ENCODE measurements at regions not wholly inside any gene's neighbourhood (a gene's known extent, or its start where the extent isn't known, plus 50 kb on each side); places are given as distances from the start of the nearest gene placed in this dataset.

DNA sequence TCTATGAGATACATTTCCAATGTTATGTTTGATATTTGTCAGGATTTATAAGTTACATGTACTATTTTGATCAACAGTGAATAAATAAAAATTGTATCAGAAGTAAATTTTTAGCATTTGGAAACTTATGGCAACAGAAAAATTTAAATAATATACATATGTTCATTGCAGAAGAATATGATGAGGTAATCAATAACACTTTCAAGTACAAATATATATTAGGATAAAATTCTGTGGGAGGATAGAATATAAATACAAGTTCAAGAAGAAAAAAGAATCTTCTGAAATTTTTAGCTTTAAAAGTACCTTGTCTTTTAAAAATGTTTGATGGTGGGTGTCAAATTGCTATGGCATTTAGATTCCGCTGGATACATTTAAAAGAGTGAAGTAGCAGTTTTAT, 102.8 kb upstream of the MUCL1 start:
- Histone ChIP-seq H3K9me3 (no peaks in the 10 kb centered on the region), H3K4me3 (no peak overlapping the region), H3K36me3 (no peaks in the 10 kb centered on the region), H3K27ac (no peak overlapping the region), H3K4me1 (no peaks in the 10 kb centered on the region), H3K27me3 (no peaks in the 10 kb centered on the region)
- intact Hi-C loops (cut with DNase I) = no loop called here
- no peak for DNase-seq (ENCODE audit: extremely low spot score in 2 of 2)
- TF ChIP-seq POLR2A (IDR thresholded peaks at IDR 0.05) (no peak), POLR2AphosphoS5 (IDR thresholded peaks at IDR 0.05; ENCODE audit: insufficient read depth in 1 of 2, low read depth in 1 of 2) (no peak)
- TF ChIP-seq, protein P1, sequence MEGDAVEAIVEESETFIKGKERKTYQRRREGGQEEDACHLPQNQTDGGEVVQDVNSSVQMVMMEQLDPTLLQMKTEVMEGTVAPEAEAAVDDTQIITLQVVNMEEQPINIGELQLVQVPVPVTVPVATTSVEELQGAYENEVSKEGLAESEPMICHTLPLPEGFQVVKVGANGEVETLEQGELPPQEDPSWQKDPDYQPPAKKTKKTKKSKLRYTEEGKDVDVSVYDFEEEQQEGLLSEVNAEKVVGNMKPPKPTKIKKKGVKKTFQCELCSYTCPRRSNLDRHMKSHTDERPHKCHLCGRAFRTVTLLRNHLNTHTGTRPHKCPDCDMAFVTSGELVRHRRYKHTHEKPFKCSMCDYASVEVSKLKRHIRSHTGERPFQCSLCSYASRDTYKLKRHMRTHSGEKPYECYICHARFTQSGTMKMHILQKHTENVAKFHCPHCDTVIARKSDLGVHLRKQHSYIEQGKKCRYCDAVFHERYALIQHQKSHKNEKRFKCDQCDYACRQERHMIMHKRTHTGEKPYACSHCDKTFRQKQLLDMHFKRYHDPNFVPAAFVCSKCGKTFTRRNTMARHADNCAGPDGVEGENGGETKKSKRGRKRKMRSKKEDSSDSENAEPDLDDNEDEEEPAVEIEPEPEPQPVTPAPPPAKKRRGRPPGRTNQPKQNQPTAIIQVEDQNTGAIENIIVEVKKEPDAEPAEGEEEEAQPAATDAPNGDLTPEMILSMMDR (IDR thresholded peaks at IDR 0.05) = no peak

DNA sequence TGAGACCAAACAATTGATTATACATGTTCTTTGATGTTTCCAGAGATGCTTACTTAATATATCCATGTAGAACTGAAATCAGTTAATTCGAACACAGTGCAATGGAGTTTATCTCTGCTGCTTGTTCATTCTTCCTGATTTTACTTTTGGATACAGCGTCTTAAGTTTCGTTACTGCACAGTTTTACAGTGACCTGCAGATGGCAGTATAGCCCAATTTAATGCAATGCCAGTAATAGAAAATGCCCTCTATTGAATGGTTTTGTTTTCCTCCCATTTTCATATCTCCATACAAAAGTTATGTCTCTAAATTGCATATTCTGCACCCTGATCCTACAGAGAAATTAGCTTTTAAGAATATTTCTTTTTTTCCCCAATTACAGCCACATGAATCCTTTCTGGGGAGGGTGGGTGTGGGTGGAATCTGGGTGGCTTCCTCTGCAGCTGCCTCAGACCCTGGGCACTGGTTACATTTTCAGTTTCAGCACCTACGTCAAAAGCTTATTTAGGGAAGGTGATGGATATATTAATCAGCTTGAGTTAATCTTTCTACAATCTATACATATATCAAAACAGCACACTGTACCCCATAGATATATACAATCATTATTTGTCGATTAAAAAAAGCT, 101.1 kb upstream of the DCD start:
- H3K4me3 ChIP-seq = no peak overlapping the region
- TF ChIP-seq POLR2A (IDR thresholded peaks at IDR 0.05) (no peak), POLR2AphosphoS5 (IDR thresholded peaks at IDR 0.05; ENCODE audit: insufficient read depth in 1 of 2, low read depth in 1 of 2) (peak in 1 of 2 donors; percentile 9)
- TF ChIP-seq, protein P1 (IDR thresholded peaks at IDR 0.05) = peak; percentile 49 to 72 (median 60)
- no peak overlapping the region for H3K27ac ChIP-seq
- H3K36me3 ChIP-seq = no peaks in the 10 kb centered on the region
- H3K4me1 ChIP-seq = no peaks in the 10 kb centered on the region
- DNase-seq (ENCODE audit: extremely low spot score in 2 of 2) = no peak
- no peaks in the 10 kb centered on the region for H3K9me3 ChIP-seq
- intact Hi-C loops (cut with DNase I) = loop anchor here (5.0 kb wide), 1 partner anchor 213 kb away; no protein-coding TSS in a partner anchor
- H3K27me3 ChIP-seq = no peaks in the 10 kb centered on the region

DNA sequence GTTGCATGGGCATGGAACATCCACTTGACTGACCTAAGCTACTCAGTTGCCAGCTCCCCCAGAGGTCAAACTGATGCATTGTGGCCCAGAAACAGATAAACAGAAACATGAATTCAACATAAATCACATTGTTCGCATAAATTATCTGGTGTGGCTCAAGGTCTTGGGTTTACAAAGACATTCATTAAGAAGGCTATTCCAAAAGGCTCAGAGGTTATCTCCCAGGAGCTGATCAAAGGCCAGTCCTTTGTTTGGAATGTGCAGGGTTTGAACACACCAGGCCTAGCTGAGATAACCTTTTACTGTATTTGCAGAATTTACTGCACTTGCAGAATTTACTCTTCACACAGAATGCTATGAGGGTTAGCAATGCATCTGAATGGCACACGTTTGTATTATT, 96.4 kb upstream of the DCD start:
- Histone ChIP-seq H3K27ac (no peak overlapping the region), H3K4me3 (no peak overlapping the region), H3K4me1 (no peaks in the 10 kb centered on the region), H3K36me3 (no peaks in the 10 kb centered on the region), H3K27me3 (no peaks in the 10 kb centered on the region), H3K9me3 (no peaks in the 10 kb centered on the region)
- TF ChIP-seq, protein P1 (IDR thresholded peaks at IDR 0.05) = no peak
- TF ChIP-seq POLR2A (IDR thresholded peaks at IDR 0.05) = no peak
- no peak for TF ChIP-seq POLR2AphosphoS5 (IDR thresholded peaks at IDR 0.05; ENCODE audit: insufficient read depth in 1 of 2, low read depth in 1 of 2)
- DNase-seq (ENCODE audit: extremely low spot score in 2 of 2) = no peak
- intact Hi-C loops (cut with DNase I) = no loop called here

DNA sequence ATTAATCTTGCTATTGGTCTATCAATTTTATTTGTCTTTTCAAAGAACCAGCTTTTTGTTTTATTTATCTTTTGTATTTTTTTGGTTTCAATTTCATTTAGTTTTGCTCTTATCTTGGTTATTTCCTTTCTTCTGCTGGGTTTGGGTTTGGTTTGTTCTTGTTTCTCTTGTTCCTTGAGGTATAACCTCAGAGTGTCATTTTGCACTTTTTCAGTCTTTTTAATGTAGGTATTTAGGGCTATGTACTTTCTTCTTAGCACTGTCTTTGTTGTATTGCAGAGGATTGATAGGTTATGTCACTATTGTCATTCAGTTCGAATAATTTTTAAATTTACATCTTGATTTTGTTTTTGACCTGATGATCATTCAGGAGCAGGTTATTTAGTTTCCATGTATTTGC, 92.7 kb upstream of the DCD start:
- H3K4me3 ChIP-seq = no peak overlapping the region
- no peak overlapping the region for H3K27ac ChIP-seq
- intact Hi-C loops (cut with DNase I) = no loop called here
- no peak for DNase-seq (ENCODE audit: extremely low spot score in 2 of 2)
- no peaks in the 10 kb centered on the region for H3K4me1 ChIP-seq
- H3K27me3 ChIP-seq = no peaks in the 10 kb centered on the region
- TF ChIP-seq POLR2AphosphoS5 (IDR thresholded peaks at IDR 0.05; ENCODE audit: insufficient read depth in 1 of 2, low read depth in 1 of 2) (no peak), POLR2A (IDR thresholded peaks at IDR 0.05) (no peak)
- TF ChIP-seq, protein P1 (IDR thresholded peaks at IDR 0.05) = no peak
- no peaks in the 10 kb centered on the region for H3K36me3 ChIP-seq
- H3K9me3 ChIP-seq = no peaks in the 10 kb centered on the region

DNA sequence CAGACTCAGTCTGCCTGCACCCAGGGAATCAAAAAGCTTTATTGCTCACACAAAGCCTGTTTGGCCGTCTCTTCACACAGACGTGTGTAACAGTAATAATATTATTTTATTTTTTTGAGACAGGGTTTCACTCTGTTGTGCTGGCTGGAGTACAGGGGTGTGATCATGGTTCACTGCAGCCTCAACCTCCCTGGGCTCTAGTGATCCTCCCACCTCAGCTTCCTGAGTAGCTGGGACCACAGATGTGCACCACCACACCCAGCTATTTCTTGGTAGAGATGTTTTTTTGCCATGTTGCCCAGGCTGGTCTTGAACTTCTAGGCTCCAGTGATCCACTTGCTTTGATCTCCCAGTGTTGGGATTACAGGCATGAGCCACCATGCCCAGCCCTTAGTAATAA, 88.4 kb upstream of the DCD start:
- no peak overlapping the region for H3K27ac ChIP-seq
- no peaks in the 10 kb centered on the region for H3K9me3 ChIP-seq
- H3K36me3 ChIP-seq = no peaks in the 10 kb centered on the region
- no peak overlapping the region for H3K4me3 ChIP-seq
- TF ChIP-seq POLR2A (IDR thresholded peaks at IDR 0.05) = no peak
- no peak for TF ChIP-seq POLR2AphosphoS5 (IDR thresholded peaks at IDR 0.05; ENCODE audit: insufficient read depth in 1 of 2, low read depth in 1 of 2)
- TF ChIP-seq, protein P1 (IDR thresholded peaks at IDR 0.05) = no peak
- no peaks in the 10 kb centered on the region for H3K4me1 ChIP-seq
- no peaks in the 10 kb centered on the region for H3K27me3 ChIP-seq
- intact Hi-C loops (cut with DNase I) = no loop called here
- DNase-seq (ENCODE audit: extremely low spot score in 2 of 2) = no peak
